Chondrocyte (in vitro differentiated cells): ENCODE measurements at regions not wholly inside any gene's neighbourhood (a gene's known extent, or its start where the extent isn't known, plus 50 kb on each side); places are given as distances from the start of the nearest gene placed in this dataset.

Source experiments
- DNase-seq: peaks from one replicate; pipeline ENCODE4 v3.0.0; 2021; ENCODE audit warnings: mixed read lengths, low spot score
- H3K27ac Mint-ChIP-seq: one replicate; pipeline ENCODE4 v1.8.0; 2021; ENCODE audit warnings: mild to moderate bottlenecking, moderate library complexity, mixed read lengths; ENCODE audit not compliant: unreplicated experiment
- H3K27me3 Mint-ChIP-seq: 2 replicates; pipeline ENCODE4 v1.8.0; 2021; ENCODE audit warnings: low read depth, mixed read lengths
- H3K36me3 Mint-ChIP-seq: 2 replicates; pipeline ENCODE4 v1.8.0; 2021; ENCODE audit warnings: low read depth, mixed read lengths
- H3K4me1 Mint-ChIP-seq: 2 replicates; pipeline ENCODE4 v1.8.0; 2021; ENCODE audit warnings: low read depth, mild to moderate bottlenecking, mixed read lengths
- H3K4me3 Mint-ChIP-seq: one replicate; pipeline ENCODE4 v1.8.0; 2021; ENCODE audit warnings: mild to moderate bottlenecking, moderate library complexity, mixed read lengths; ENCODE audit not compliant: unreplicated experiment
- H3K9me3 Mint-ChIP-seq: 2 replicates; pipeline ENCODE4 v1.8.0; 2021; ENCODE audit warnings: low read depth, mixed read lengths
- CTCF ChIP-seq: fragments of 200-600 bp; sonication (generic); IDR thresholded peaks from 2 replicates; pipeline ENCODE4 v1.5.0; 2021; ENCODE audit warnings: antibody characterized with exemption, mild to moderate bottlenecking, moderate library complexity

GRCh38 chr3:6601374-6601773, 259.5 kb upstream of the GRM7 start:
- Mint-ChIP-seq H3K36me3 (no peaks in the 10 kb centered on the region), H3K27me3 (no peaks in the 10 kb centered on the region), H3K9me3 (peaks cover 12% of the 10 kb centered on the region), H3K4me1 (no peaks in the 10 kb centered on the region), H3K27ac (no peak overlapping the region), H3K4me3 (no peak overlapping the region)
- no peak for TF ChIP-seq CTCF
- DNase-seq = no peak

GRCh38 chr3:6602329-6602728, 258.6 kb upstream of the GRM7 start:
- H3K4me1 Mint-ChIP-seq = no peaks in the 10 kb centered on the region
- no peaks in the 10 kb centered on the region for H3K27me3 Mint-ChIP-seq
- peaks cover 7% of the 10 kb centered on the region for H3K9me3 Mint-ChIP-seq
- TF ChIP-seq CTCF = no peak
- H3K4me3 Mint-ChIP-seq = no peak overlapping the region
- no peaks in the 10 kb centered on the region for H3K36me3 Mint-ChIP-seq
- DNase-seq = no peak
- no peak overlapping the region for H3K27ac Mint-ChIP-seq

- no peak for TF ChIP-seq CTCF
- DNase-seq = no peak
- H3K27me3 Mint-ChIP-seq = no peaks in the 10 kb centered on the region
- no peaks in the 10 kb centered on the region for H3K36me3 Mint-ChIP-seq
- H3K4me3 Mint-ChIP-seq = no peak overlapping the region
- H3K4me1 Mint-ChIP-seq = no peaks in the 10 kb centered on the region
- no peak overlapping the region for H3K27ac Mint-ChIP-seq
- H3K9me3 Mint-ChIP-seq = no peaks in the 10 kb centered on the region
Observed at GRCh38 chr3:6605227-6605626, 255.7 kb upstream of the GRM7 start.

GRCh38 chr3:6608843-6609242, 252.1 kb upstream of the GRM7 start:
- no peaks in the 10 kb centered on the region for H3K36me3 Mint-ChIP-seq
- no peaks in the 10 kb centered on the region for H3K27me3 Mint-ChIP-seq
- no peak for DNase-seq
- no peak overlapping the region for H3K4me3 Mint-ChIP-seq
- no peak for TF ChIP-seq CTCF
- no peak overlapping the region for H3K27ac Mint-ChIP-seq
- no peaks in the 10 kb centered on the region for H3K4me1 Mint-ChIP-seq
- H3K9me3 Mint-ChIP-seq = peaks cover 4% of the 10 kb centered on the region

- no peak overlapping the region for H3K4me3 Mint-ChIP-seq
- no peak for DNase-seq
- no peaks in the 10 kb centered on the region for H3K4me1 Mint-ChIP-seq
- H3K27ac Mint-ChIP-seq = no peak overlapping the region
- no peaks in the 10 kb centered on the region for H3K36me3 Mint-ChIP-seq
- no peak for TF ChIP-seq CTCF
- H3K27me3 Mint-ChIP-seq = no peaks in the 10 kb centered on the region
- peaks cover 8% of the 10 kb centered on the region for H3K9me3 Mint-ChIP-seq
Observed at GRCh38 chr3:6612034-6612616, 248.8 kb upstream of the GRM7 start.
